Smooth muscle cell (in vitro differentiated cells): ENCODE measurements at regions not wholly inside any gene's neighbourhood (a gene's known extent, or its start where the extent isn't known, plus 50 kb on each side); places are given as distances from the start of the nearest gene placed in this dataset.

Source experiments
- DNase-seq: peaks from one replicate; lab custom pipeline; 2025; ENCODE audit not compliant: unreplicated experiment; lab: John Stamatoyannopoulos, UW
- H2AFZ ChIP-seq: fragments of 200-600 bp; sonication (generic); 2 replicates; pipeline ENCODE4 v1.6.0; 2016; ENCODE audit warnings: antibody characterized with exemption, low read depth, mild to moderate bottlenecking
- H3F3A ChIP-seq: fragments of 200-600 bp; sonication (generic); 2 replicates; pipeline ENCODE4 v1.6.0; 2017; ENCODE audit warnings: antibody characterized with exemption, low read depth
- H3K27ac ChIP-seq: fragments of 200-600 bp; sonication (generic); 2 replicates; pipeline ENCODE4 v1.5.1; 2016; ENCODE audit warnings: low read depth, mild to moderate bottlenecking
- H3K27me3 ChIP-seq: fragments of 200-600 bp; sonication (generic); 2 replicates; pipeline ENCODE4 v1.6.1; 2016; ENCODE audit warnings: low read depth, mild to moderate bottlenecking
- H3K36me3 ChIP-seq: fragments of 200-600 bp; sonication (generic); 2 replicates; pipeline ENCODE4 v1.5.1; 2016; ENCODE audit warnings: low read depth
- H3K4me1 ChIP-seq: fragments of 200-600 bp; sonication (generic); 2 replicates; pipeline ENCODE4 v1.5.1; 2016; ENCODE audit warnings: low read depth
- H3K4me2 ChIP-seq: fragments of 200-600 bp; sonication (generic); 2 replicates; pipeline ENCODE4 v1.6.0; 2016; ENCODE audit warnings: mild to moderate bottlenecking
- H3K4me3 ChIP-seq: fragments of 200-600 bp; sonication (generic); 2 replicates; pipeline ENCODE4 v1.5.1; 2016; ENCODE audit warnings: mild to moderate bottlenecking
- H3K79me2 ChIP-seq: fragments of 200-600 bp; sonication (generic); 2 replicates; pipeline ENCODE4 v1.6.0; 2016; ENCODE audit warnings: low read depth, mild to moderate bottlenecking
- H3K9ac ChIP-seq: fragments of 200-600 bp; sonication (generic); 2 replicates; pipeline ENCODE4 v1.6.0; 2016; ENCODE audit warnings: low read depth
- H3K9me3 ChIP-seq: fragments of 200-600 bp; sonication (generic); replicated peaks from 2 replicates; pipeline ENCODE4 v1.5.1; 2016; ENCODE audit warnings: low read depth
- H4K20me1 ChIP-seq: fragments of 200-600 bp; sonication (generic); 2 replicates; pipeline ENCODE4 v1.6.0; 2016; ENCODE audit warnings: low read depth
- WGBS: methylation state at CpG from one replicate; pipeline ENCODE4 v1.1.7; 2016; ENCODE audit warnings: low lambda C conversion rate; 5-methylcytosine and 5-hydroxymethylcytosine counted together
- TF ChIP-seq, protein P1 (sequence below): fragments of 200-600 bp; sonication (generic); IDR thresholded peaks from 2 replicates; pipeline ENCODE4 v1.5.1; 2017; ENCODE audit warnings: borderline replicate concordance, mild to moderate bottlenecking, antibody characterized with exemption; ENCODE audit not compliant: insufficient read depth, poor library complexity, severe bottlenecking

DNA sequence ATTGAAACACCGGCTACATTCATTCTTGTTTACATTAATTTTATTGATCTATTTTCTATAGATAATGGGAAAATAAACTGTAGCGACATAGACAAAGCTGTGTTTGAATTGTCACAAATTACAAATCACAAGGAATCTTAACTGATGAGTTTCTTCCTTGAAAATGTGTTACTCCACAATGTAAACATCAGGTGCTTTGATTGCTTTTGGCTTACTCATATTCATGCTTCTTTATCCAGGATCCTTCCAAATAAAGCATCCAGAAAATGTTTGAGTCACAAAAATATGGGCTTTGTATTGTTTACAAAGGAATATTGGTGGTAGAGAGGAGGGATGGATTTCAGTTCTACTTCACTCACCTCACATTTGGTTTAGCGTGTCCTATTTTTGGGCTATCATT, 64.0 kb downstream of the BMP2 start:
- no peaks in the 10 kb centered on the region for H3K36me3 ChIP-seq
- H4K20me1 ChIP-seq = no peaks in the 10 kb centered on the region
- H3F3A ChIP-seq = no peaks in the 10 kb centered on the region
- H3K9me3 ChIP-seq = no peaks in the 10 kb centered on the region
- H3K27me3 ChIP-seq = no peaks in the 10 kb centered on the region
- no peaks in the 10 kb centered on the region for H3K79me2 ChIP-seq
- no peak overlapping the region for H2AFZ ChIP-seq
- no peak overlapping the region for H3K9ac ChIP-seq
- no peaks in the 10 kb centered on the region for H3K4me1 ChIP-seq
- H3K4me2 ChIP-seq = no peak overlapping the region
- H3K4me3 ChIP-seq = no peak overlapping the region
- no peak for DNase-seq
- TF ChIP-seq, protein P1, sequence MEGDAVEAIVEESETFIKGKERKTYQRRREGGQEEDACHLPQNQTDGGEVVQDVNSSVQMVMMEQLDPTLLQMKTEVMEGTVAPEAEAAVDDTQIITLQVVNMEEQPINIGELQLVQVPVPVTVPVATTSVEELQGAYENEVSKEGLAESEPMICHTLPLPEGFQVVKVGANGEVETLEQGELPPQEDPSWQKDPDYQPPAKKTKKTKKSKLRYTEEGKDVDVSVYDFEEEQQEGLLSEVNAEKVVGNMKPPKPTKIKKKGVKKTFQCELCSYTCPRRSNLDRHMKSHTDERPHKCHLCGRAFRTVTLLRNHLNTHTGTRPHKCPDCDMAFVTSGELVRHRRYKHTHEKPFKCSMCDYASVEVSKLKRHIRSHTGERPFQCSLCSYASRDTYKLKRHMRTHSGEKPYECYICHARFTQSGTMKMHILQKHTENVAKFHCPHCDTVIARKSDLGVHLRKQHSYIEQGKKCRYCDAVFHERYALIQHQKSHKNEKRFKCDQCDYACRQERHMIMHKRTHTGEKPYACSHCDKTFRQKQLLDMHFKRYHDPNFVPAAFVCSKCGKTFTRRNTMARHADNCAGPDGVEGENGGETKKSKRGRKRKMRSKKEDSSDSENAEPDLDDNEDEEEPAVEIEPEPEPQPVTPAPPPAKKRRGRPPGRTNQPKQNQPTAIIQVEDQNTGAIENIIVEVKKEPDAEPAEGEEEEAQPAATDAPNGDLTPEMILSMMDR = no peak
- H3K27ac ChIP-seq = no peak overlapping the region
- WGBS = 93% methylated on average over 3 of the region's 3 CpGs

DNA sequence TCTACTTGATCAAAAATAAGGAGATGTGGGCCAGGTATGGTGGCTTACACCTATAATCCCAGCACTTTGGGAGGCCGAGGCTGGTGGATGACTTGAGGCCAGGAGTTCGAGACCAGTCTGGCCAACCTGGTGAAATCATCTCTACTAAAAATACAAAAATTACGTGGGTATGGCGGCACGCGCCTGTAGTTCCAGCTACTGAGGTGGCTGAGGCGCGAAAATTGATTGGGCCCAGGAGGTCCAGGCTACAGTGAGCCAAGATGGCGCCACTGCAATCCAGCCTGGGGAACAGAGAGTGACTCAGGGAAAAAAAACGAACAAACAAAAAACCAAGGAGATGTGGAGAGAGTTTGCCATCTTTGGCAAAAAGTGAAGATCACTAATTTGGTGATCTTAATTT, 65.3 kb downstream of the BMP2 start:
- H4K20me1 ChIP-seq = no peaks in the 10 kb centered on the region
- peaks cover under 1% of the 10 kb centered on the region for H3K4me1 ChIP-seq
- H3F3A ChIP-seq = no peaks in the 10 kb centered on the region
- no peaks in the 10 kb centered on the region for H3K79me2 ChIP-seq
- DNase-seq = no peak
- no peak overlapping the region for H3K4me3 ChIP-seq
- H3K27ac ChIP-seq = no peak overlapping the region
- H3K27me3 ChIP-seq = no peaks in the 10 kb centered on the region
- no peak overlapping the region for H2AFZ ChIP-seq
- no peak overlapping the region for H3K4me2 ChIP-seq
- H3K36me3 ChIP-seq = no peaks in the 10 kb centered on the region
- WGBS = 97% methylated on average over 10 of the region's 10 CpGs
- H3K9ac ChIP-seq = no peak overlapping the region
- no peaks in the 10 kb centered on the region for H3K9me3 ChIP-seq
- TF ChIP-seq, protein P1 = no peak

DNA sequence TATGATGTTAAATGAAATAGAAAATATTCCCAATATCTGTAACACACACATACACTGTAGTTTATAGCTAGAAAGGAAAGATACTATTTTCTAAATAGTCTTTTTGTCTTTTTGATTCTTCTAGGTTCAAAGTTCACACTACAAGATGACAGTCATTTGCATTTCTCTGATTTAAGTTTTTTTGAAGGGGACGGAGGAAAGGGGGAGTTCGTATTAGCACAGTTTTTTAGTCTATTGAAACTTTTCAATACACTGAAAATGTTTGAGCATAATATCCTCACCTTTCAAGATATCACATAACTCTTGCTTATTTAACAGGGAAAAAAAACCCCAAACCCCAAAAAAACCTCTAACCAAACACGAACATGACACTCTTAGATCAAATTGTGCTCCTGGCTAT, 68.1 kb downstream of the BMP2 start:
- H3K4me1 ChIP-seq = peaks cover 12% of the 10 kb centered on the region
- no peak overlapping the region for H2AFZ ChIP-seq
- no peak overlapping the region for H3K9ac ChIP-seq
- no peak overlapping the region for H3K4me2 ChIP-seq
- WGBS = 87% methylated on average over 3 of the region's 3 CpGs
- H3F3A ChIP-seq = no peaks in the 10 kb centered on the region
- H3K27ac ChIP-seq = no peak overlapping the region
- H3K27me3 ChIP-seq = peaks cover under 1% of the 10 kb centered on the region
- H3K36me3 ChIP-seq = no peaks in the 10 kb centered on the region
- no peak for DNase-seq
- TF ChIP-seq, protein P1 = no peak
- no peak overlapping the region for H3K4me3 ChIP-seq
- no peaks in the 10 kb centered on the region for H3K79me2 ChIP-seq
- no peaks in the 10 kb centered on the region for H3K9me3 ChIP-seq
- no peaks in the 10 kb centered on the region for H4K20me1 ChIP-seq

DNA sequence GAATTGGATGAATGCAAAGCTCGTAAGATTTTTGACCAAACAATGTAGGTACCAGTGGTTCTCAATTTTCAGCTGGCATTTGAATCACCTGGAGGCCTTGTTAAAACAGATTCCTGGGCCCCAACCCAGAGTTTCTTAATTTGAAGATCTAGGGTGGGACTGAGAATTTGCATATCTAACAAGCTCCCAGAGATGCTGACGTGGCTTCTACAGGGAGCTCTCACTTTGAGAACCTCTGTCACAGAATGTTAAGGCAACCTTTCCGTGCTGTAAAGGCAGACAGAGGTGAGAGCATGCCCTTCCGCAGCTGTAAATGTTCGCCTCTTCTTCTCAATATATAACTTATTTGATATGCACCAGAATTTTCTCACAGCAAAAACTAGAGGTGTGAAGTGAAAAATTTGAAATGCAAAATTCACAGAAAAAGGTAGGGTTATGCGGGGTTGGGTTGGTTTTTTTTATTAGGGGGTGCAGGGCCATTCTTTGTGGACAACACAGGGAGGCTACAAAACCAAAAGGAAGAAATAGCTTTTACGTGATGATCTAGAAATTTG, 69.4 kb downstream of the BMP2 start:
- H3F3A ChIP-seq = no peaks in the 10 kb centered on the region
- H3K4me1 ChIP-seq = peaks cover 12% of the 10 kb centered on the region
- WGBS = 75% methylated on average over 7 of the region's 7 CpGs
- H3K9me3 ChIP-seq = no peaks in the 10 kb centered on the region
- H3K9ac ChIP-seq = no peak overlapping the region
- no peak overlapping the region for H3K4me3 ChIP-seq
- no peak for DNase-seq
- H3K36me3 ChIP-seq = no peaks in the 10 kb centered on the region
- TF ChIP-seq, protein P1 = no peak
- H3K4me2 ChIP-seq = no peak overlapping the region
- H3K27ac ChIP-seq = no peak overlapping the region
- peaks cover 12% of the 10 kb centered on the region for H3K27me3 ChIP-seq
- no peaks in the 10 kb centered on the region for H4K20me1 ChIP-seq
- H3K79me2 ChIP-seq = no peaks in the 10 kb centered on the region
- no peak overlapping the region for H2AFZ ChIP-seq
